ENCODE measurements at regions not wholly inside any gene's neighbourhood (a gene's known extent, or its start where the extent isn't known, plus 50 kb on each side); places are given as distances from the start of the nearest gene placed in this dataset.

DNA sequence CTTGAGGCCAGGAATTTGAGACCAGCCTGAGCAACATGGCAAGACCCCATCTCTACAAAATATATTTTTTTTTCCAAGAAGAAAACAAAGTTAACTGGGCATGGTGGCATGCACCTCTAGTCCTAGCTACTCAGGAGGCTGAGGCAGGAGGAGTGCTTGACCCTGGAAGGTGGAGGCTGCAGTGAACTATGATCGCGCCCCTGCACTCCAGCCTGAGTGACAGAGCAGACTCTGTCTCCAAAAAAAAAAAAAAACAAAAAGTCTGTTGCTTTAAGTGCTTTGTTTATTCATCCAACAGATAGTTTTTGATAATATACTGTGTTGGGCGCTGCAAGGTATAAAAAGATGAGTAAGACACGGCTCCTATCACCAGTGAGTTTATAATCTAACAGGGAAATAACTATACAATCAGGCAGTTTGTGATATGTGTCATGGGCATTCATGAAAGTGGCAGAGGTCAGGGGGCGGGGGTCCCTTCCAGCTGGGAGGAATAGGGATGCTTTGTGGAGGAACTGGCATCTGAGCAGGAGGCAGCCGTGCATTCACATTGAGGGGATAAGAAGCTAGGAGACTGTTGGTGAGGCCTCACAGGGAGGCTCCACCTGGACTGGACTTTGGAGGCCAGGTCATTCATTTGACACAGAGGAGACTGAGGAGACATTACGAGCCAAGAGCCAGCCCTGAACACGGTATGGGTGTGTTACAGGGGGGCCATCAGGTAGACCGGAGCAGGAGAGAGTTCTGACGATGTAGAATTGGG lies 67.3 kb upstream of the ERRFI1 start:
- no peak overlapping the region for H3K4me3 ChIP-seq (ENCODE audit: low read depth, low read length)
- TF ChIP-seq, protein P1, sequence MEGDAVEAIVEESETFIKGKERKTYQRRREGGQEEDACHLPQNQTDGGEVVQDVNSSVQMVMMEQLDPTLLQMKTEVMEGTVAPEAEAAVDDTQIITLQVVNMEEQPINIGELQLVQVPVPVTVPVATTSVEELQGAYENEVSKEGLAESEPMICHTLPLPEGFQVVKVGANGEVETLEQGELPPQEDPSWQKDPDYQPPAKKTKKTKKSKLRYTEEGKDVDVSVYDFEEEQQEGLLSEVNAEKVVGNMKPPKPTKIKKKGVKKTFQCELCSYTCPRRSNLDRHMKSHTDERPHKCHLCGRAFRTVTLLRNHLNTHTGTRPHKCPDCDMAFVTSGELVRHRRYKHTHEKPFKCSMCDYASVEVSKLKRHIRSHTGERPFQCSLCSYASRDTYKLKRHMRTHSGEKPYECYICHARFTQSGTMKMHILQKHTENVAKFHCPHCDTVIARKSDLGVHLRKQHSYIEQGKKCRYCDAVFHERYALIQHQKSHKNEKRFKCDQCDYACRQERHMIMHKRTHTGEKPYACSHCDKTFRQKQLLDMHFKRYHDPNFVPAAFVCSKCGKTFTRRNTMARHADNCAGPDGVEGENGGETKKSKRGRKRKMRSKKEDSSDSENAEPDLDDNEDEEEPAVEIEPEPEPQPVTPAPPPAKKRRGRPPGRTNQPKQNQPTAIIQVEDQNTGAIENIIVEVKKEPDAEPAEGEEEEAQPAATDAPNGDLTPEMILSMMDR (IDR thresholded peaks at IDR 0.05; ENCODE audit: low read depth, low read length): no peak

DNA sequence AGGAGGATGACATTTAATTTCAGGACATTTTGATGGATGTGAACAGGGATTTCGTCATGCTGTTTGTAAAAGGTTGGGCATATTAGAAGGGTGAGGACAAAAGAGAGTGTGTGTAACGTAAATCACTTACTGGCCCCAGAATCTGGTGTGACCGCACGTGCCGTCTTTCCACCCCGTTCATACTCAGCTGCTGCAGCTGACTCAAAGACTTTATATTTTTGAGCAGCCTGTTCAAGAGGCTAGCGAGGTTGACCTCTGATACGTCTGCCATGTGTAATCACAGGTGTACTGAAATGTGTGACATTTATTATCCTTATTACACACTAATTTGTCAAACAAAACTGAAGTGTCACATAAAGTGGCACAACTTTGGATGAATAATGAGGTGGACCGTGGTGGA lies 66.5 kb upstream of the ERRFI1 start:
- H3K4me3 ChIP-seq (ENCODE audit: low read depth, low read length): no peak overlapping the region

DNA sequence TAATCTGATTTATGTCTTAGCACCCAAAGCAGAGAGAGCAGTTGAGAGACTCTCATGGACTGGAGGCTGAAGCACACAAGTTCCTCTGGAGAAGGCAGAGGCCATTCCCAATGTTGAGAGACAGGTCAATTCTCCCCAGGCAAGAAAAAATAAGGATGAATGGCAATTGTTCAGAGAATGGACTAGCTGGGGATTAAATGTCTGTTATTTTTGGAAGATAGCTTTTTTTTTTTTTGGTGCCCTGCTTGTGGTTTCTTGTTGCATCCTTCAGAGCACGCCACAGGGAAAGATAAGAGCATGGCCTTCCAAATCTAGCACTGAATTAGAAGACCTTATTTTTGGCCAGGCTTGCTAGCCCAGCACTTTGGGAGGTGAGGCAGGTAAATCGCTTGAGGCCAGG lies 65.6 kb upstream of the ERRFI1 start:
- no peak overlapping the region for H3K4me3 ChIP-seq (ENCODE audit: low read depth, low read length)
- TF ChIP-seq, protein P1 (IDR thresholded peaks at IDR 0.05; ENCODE audit: low read depth, low read length): no peak

More for the DNA sequence above, 66.5 kb upstream of the ERRFI1 start:
- TF ChIP-seq, protein P1 (IDR thresholded peaks at IDR 0.05; ENCODE audit: low read depth, low read length): no peak

DNA sequence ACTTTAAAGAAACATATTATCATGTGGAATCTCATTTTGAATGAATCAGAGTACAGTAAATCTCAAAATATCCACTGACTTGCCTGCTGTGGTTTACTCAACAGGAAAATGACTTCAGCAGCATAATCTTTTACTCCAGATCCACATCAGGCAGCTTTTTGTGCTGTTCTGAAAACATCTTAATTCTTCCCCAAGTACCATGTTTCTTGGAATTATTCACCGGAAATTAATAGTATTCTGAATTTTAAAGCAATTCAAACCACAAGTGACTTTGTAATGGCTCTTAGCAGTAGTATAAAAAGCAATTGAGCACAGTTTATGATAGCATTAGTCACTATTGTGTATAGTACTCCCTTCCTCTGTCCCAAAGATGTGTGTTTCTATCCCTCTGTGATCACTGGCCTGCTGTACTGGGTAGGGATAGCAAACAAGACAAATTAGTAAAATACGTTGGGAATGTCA lies 64.2 kb upstream of the ERRFI1 start:
- TF ChIP-seq, protein P1 (IDR thresholded peaks at IDR 0.05; ENCODE audit: low read depth, low read length): no peak
- H3K4me3 ChIP-seq (ENCODE audit: low read depth, low read length): no peak overlapping the region

DNA sequence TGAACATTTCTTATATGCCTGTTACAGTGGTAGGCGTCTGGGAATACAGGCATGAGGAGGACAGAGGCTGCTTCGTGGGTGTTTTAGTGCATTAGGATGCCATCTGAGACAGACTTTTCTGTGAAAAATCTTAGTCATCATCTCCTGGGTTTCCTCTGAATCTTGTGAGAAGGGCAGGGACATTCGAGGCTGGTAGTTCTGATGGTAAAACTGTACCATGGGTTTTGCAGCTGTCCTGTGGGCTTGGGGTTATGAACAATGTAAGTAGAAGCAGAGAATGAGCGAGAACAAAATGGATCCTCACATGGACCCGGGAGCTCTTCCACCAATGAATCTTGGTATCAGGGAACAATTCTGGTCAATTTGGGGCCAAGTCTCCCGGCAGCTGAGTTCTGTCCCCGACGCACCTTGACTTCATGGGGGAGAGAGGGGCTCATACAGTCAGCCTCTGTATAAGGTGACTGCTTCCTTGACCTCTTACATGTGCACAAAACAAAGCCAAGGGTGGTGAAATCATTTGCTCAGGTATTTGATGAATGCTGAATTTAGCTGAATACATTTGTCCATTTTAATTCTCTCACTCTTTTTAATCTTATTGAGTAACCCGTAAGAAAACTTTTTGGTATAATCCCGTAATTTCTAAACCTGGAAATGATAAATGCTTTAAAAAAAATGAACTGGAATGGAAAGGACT lies 63.6 kb upstream of the ERRFI1 start:
- H3K4me3 ChIP-seq (ENCODE audit: low read depth, low read length): no peak overlapping the region
- TF ChIP-seq, protein P1 (IDR thresholded peaks at IDR 0.05; ENCODE audit: low read depth, low read length): no peak

DNA sequence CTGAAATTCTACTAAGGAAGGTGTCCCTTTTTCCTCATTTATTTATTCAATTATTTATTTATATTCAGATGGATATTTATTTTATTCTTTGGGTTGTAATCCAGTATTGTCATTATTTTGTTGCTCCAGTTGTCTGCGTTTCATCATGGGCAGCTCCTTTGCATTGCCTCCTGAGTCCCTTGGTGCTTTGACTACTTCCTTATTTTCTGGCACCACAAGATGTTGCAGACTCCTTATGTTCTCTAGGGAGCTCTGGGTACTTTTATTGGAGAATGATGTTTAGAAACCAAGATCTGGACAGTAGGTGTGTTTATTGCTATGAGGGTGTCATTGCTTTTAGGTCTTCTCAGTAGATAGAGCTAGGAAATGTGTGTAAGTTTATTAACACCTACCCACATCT lies 59.9 kb upstream of the ERRFI1 start:
- no peak overlapping the region for H3K4me3 ChIP-seq (ENCODE audit: low read depth, low read length)
- TF ChIP-seq, protein P1 (IDR thresholded peaks at IDR 0.05; ENCODE audit: low read depth, low read length): no peak

DNA sequence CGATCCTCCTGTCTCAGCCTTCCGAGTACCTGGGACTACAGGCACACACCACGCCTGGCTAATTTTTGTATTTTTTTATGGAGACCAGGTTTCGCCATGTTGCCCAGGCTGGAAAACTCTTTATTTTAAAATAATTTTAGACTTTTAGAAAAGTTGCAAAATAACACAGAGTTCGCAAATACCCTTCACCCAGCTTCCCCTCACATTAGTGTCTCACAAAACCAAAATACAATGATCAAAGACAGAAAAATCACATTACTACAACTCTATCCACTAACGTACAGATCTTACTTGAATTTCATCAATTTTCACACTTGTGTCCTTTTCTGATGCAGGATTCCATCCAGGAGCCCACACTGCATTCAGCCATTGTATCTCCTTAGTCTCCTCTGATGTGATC lies 58.8 kb upstream of the ERRFI1 start:
- no peak overlapping the region for H3K4me3 ChIP-seq (ENCODE audit: low read depth, low read length)
- TF ChIP-seq, protein P1 (IDR thresholded peaks at IDR 0.05; ENCODE audit: low read depth, low read length): no peak

Measured in WI38 (cell line).